CD14-positive monocyte (primary cell): ENCODE measurements at regions not wholly inside any gene's neighbourhood (a gene's known extent, or its start where the extent isn't known, plus 50 kb on each side); places are given as distances from the start of the nearest gene placed in this dataset.

Source experiments
- DNase-seq, 3 donors: peaks; one replicate each; pipeline ENCODE4 v3.0.0-alpha.2; 2011 to 2022
- H2AFZ ChIP-seq: 2 replicates; pipeline ENCODE4 v1.6.0; 2012; ENCODE audit warnings: mild to moderate bottlenecking, low read depth, low read length, inconsistent platforms; ENCODE audit not compliant: insufficient read depth, poor library complexity, severe bottlenecking
- H3K27ac ChIP-seq, 2 donors: 1 replicate in 1 of 2; 2 replicates in 1 of 2; pipeline ENCODE4 v1.5.1; 2012 to 2013; ENCODE audit warnings: low read length in 2 of 2, control low read depth in 1 of 2, inconsistent platforms in 1 of 2, low read depth in 1 of 2, mild to moderate bottlenecking in 1 of 2
- H3K27me3 ChIP-seq, 2 donors: one replicate each; pipeline versions ENCODE4 v1.6.0 to v1.6.1; 2011 to 2013; ENCODE audit warnings: low read length in 2 of 2; ENCODE audit not compliant: control insufficient read depth in 2 of 2, insufficient read depth in 2 of 2
- H3K36me3 ChIP-seq, 2 donors: replicated peaks in 1 of 2; 1 replicate in 1 of 2; 2 replicates in 1 of 2; pipeline versions ENCODE4 v1.5.1 to v1.6.1; 2012 to 2013; ENCODE audit warnings: low read length in 2 of 2, control low read depth in 1 of 2, inconsistent platforms in 1 of 2, mild to moderate bottlenecking in 1 of 2; ENCODE audit not compliant: insufficient read depth in 2 of 2, control insufficient read depth in 1 of 2
- H3K4me1 ChIP-seq, 2 donors: 1 replicate in 1 of 2; 2 replicates in 1 of 2; pipeline versions ENCODE4 v1.5.1 to v1.6.1; 2012 to 2013; ENCODE audit warnings: low read length in 2 of 2, control low read depth in 1 of 2, inconsistent platforms in 1 of 2, mild to moderate bottlenecking in 1 of 2, moderate library complexity in 1 of 2; ENCODE audit not compliant: insufficient read depth in 2 of 2, control insufficient read depth in 1 of 2
- H3K4me2 ChIP-seq: replicated peaks from 2 replicates; pipeline ENCODE3; 2012; ENCODE audit warnings: low read length, moderate library complexity, mild to moderate bottlenecking; ENCODE audit not compliant: poor library complexity, severe bottlenecking; ENCODE audit errors: extremely low read depth
- H3K4me3 ChIP-seq, 3 experiments: fragments of 200-600 bp in 1 of 3; sonication (generic) in 1 of 3; replicated peaks in 1 of 3; 1 replicate in 2 of 3; 2 replicates in 1 of 3; pipeline ENCODE4 v1.5.1; 2011 to 2013; ENCODE audit warnings: low read length in 3 of 3, mild to moderate bottlenecking in 3 of 3, control low read depth in 2 of 3, low read depth in 2 of 3, inconsistent platforms in 1 of 3, moderate library complexity in 1 of 3
- H3K79me2 ChIP-seq: 2 replicates; pipeline ENCODE4 v1.6.0; 2012; ENCODE audit warnings: mild to moderate bottlenecking, control low read depth, inconsistent platforms, low read length, moderate library complexity; ENCODE audit not compliant: insufficient read depth
- H3K9ac ChIP-seq: 2 replicates; pipeline ENCODE4 v1.6.0; 2017; ENCODE audit warnings: low read length, mild to moderate bottlenecking; ENCODE audit not compliant: insufficient read depth, poor library complexity, severe bottlenecking
- H3K9me3 ChIP-seq, 2 donors: replicated peaks in 1 of 2; 1 replicate in 1 of 2; 2 replicates in 1 of 2; pipeline versions ENCODE4 v1.5.1 to v1.6.1; 2012 to 2013; ENCODE audit warnings: low read length in 2 of 2, control low read depth in 1 of 2; ENCODE audit not compliant: control insufficient read depth in 1 of 2, insufficient read depth in 1 of 2
- H4K20me1 ChIP-seq: 2 replicates; pipeline ENCODE4 v1.6.0; 2012; ENCODE audit warnings: mild to moderate bottlenecking, low read length, control low read depth, moderate library complexity; ENCODE audit not compliant: insufficient read depth
- H3K27ac Mint-ChIP-seq, 7 donors: one replicate each; pipeline ENCODE4 v1.8.0; 2020; ENCODE audit warnings: mild to moderate bottlenecking in 7 of 7, mixed read lengths in 7 of 7, moderate library complexity in 6 of 7, inconsistent platforms in 2 of 7
- H3K27me3 Mint-ChIP-seq, 3 donors: one replicate each; pipeline ENCODE4 v1.8.0; 2021 to 2022; ENCODE audit warnings: low read depth in 3 of 3, mild to moderate bottlenecking in 3 of 3, mixed read lengths in 3 of 3, moderate library complexity in 3 of 3, inconsistent platforms in 1 of 3
- H3K36me3 Mint-ChIP-seq, 2 donors: one replicate each; pipeline ENCODE4 v1.8.0; 2020; ENCODE audit warnings: mixed read lengths in 2 of 2, inconsistent platforms in 1 of 2, mild to moderate bottlenecking in 1 of 2
- H3K4me1 Mint-ChIP-seq: one replicate; pipeline ENCODE4 v1.8.0; 2020; ENCODE audit warnings: mild to moderate bottlenecking, mixed read lengths
- H3K4me3 Mint-ChIP-seq, 2 donors: one replicate each; pipeline ENCODE4 v1.8.0; 2020; ENCODE audit warnings: mild to moderate bottlenecking in 2 of 2, mixed read lengths in 2 of 2, moderate library complexity in 1 of 2
- H3K9me3 Mint-ChIP-seq, 7 donors: one replicate each; pipeline ENCODE4 v1.8.0; 2020 to 2022; ENCODE audit warnings: mixed read lengths in 7 of 7, mild to moderate bottlenecking in 6 of 7, moderate library complexity in 6 of 7, inconsistent platforms in 2 of 7
- WGBS: methylation state at CpG from one replicate; pipeline ENCODE4 v1.1.5; 2013; ENCODE audit warnings: missing lambda C conversion rate; ENCODE audit not compliant: insufficient coverage; 5-methylcytosine and 5-hydroxymethylcytosine counted together
- intact Hi-C, 2 donors: fragments of 100-400 bp; cut with micrococcal nuclease; formaldehyde crosslinking; loops; one replicate each; pipeline versions ENCODE4 v1.15.0 to v1.15.1; 2023
- TF ChIP-seq, protein P1 (sequence below): fragments of 200-600 bp; IDR thresholded peaks from one replicate; pipeline ENCODE4 v1.8.0; 2022; ENCODE audit warnings: antibody characterized with exemption, mild to moderate bottlenecking

DNA sequence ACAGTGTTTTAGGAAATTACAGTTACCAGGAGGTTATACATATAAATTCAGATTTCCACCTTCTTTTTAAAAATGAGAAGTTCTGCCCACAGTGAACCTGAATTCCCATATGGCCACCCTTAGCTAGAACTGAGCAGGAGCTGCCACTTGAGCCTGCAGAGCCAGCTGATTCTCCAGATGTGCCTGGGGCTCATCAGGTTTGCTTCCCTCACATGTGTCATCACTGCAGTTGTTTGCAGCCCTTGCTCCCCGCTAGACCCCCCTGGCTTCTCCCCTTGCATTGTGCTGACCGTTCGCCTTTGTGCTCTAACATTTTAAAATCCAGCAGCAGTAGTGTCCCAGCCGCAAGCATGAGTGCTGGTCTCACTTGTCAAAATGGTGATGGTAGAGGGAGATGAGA, 131.1 kb downstream of the UTRN start:
- H4K20me1 ChIP-seq, result peaks cover 89% of the 10 kb centered on the region
- H2AFZ ChIP-seq, result no peak overlapping the region
- no peaks in the 10 kb centered on the region for H3K9me3 Mint-ChIP-seq
- no peak overlapping the region for H3K27ac ChIP-seq
- 96% methylated on average over 4 of the region's 4 CpGs for WGBS
- no peaks in the 10 kb centered on the region for H3K27me3 ChIP-seq
- no peaks in the 10 kb centered on the region for H3K4me1 ChIP-seq
- no peaks in the 10 kb centered on the region for H3K27me3 Mint-ChIP-seq
- no peaks in the 10 kb centered on the region for H3K36me3 ChIP-seq
- H3K79me2 ChIP-seq, result peaks cover 84% of the 10 kb centered on the region
- no peak overlapping the region for H3K4me3 Mint-ChIP-seq
- H3K4me3 ChIP-seq, result no peak overlapping the region
- intact Hi-C loops, result no loop called here
- DNase-seq, result no peak
- peak overlapping the region in 2 of 7 donors; percentile 3 to 48 for H3K27ac Mint-ChIP-seq
- peaks cover under 1 to 5% of the 10 kb centered on the region in 2 donors for H3K36me3 Mint-ChIP-seq
- H3K9ac ChIP-seq, result no peak overlapping the region
- TF ChIP-seq, protein P1, sequence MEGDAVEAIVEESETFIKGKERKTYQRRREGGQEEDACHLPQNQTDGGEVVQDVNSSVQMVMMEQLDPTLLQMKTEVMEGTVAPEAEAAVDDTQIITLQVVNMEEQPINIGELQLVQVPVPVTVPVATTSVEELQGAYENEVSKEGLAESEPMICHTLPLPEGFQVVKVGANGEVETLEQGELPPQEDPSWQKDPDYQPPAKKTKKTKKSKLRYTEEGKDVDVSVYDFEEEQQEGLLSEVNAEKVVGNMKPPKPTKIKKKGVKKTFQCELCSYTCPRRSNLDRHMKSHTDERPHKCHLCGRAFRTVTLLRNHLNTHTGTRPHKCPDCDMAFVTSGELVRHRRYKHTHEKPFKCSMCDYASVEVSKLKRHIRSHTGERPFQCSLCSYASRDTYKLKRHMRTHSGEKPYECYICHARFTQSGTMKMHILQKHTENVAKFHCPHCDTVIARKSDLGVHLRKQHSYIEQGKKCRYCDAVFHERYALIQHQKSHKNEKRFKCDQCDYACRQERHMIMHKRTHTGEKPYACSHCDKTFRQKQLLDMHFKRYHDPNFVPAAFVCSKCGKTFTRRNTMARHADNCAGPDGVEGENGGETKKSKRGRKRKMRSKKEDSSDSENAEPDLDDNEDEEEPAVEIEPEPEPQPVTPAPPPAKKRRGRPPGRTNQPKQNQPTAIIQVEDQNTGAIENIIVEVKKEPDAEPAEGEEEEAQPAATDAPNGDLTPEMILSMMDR, result no peak
- H3K9me3 ChIP-seq, result no peaks in the 10 kb centered on the region
- H3K4me1 Mint-ChIP-seq, result peaks cover 8% of the 10 kb centered on the region
- H3K4me2 ChIP-seq, result no peak overlapping the region

DNA sequence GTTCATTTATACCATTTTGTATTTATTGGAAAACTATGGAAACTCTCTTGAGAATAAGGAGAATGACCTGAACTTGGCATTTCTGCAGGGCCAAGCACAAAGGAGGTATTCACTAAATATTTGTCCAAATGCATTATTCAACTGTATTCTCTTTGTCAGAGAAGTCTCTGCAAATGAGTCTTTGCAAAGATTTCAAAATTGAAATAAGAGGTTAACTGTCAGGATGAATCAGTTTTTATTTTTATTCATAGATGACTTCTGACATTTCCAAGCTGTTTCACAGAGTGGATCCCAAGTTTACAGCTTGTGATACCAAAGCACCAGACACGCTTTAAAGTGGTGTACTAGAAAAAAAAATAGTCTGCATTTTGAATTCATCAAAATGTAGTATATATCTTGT, 131.6 kb downstream of the UTRN start:
- Histone ChIP-seq H3K36me3 (peaks cover 0 to 2% of the 10 kb centered on the region in 2 donors), H2AFZ (no peak overlapping the region), H3K4me3 (no peak overlapping the region), H3K27me3 (no peaks in the 10 kb centered on the region), H3K9ac (no peak overlapping the region), H3K4me1 (no peaks in the 10 kb centered on the region), H3K79me2 (peaks cover 81% of the 10 kb centered on the region), H3K4me2 (no peak overlapping the region), H4K20me1 (peaks cover 84% of the 10 kb centered on the region), H3K27ac (no peak overlapping the region), H3K9me3 (no peaks in the 10 kb centered on the region)
- no peak overlapping the region for H3K4me3 Mint-ChIP-seq
- TF ChIP-seq, protein P1, result no peak
- no peaks in the 10 kb centered on the region for H3K9me3 Mint-ChIP-seq
- DNase-seq, result no peak
- H3K36me3 Mint-ChIP-seq, result peaks cover 0 to 5% of the 10 kb centered on the region in 2 donors
- H3K27ac Mint-ChIP-seq, result no peak overlapping the region
- H3K4me1 Mint-ChIP-seq, result peaks cover 5% of the 10 kb centered on the region
- intact Hi-C loops, result no loop called here
- no CpG with 5 or more reads among the region's 1 CpG for WGBS
- no peaks in the 10 kb centered on the region for H3K27me3 Mint-ChIP-seq
